Ishikawa (cell line): ENCODE measurements at regions not wholly inside any gene's neighbourhood (a gene's known extent, or its start where the extent isn't known, plus 50 kb on each side); places are given as distances from the start of the nearest gene placed in this dataset.

Experiments
- CEBPB ChIP-seq: IDR thresholded peaks from 2 replicates; pipeline ENCODE4 v1.6.1; 2012
- CREB1 ChIP-seq: IDR thresholded peaks from 2 replicates; pipeline ENCODE4 v1.6.1; 2012; ENCODE audit warnings: low read depth
- EGR1 ChIP-seq: IDR thresholded peaks from 2 replicates; pipeline ENCODE4 v1.6.1; 2012
- EP300 ChIP-seq: IDR thresholded peaks from 2 replicates; pipeline ENCODE4 v1.6.1; 2012; ENCODE audit warnings: borderline replicate concordance
- FOXM1 ChIP-seq: IDR thresholded peaks from 2 replicates; pipeline ENCODE4 v1.6.1; 2012; ENCODE audit warnings: low read depth, borderline replicate concordance
- MAX ChIP-seq: IDR thresholded peaks from 2 replicates; pipeline ENCODE4 v1.6.1; 2012
- NFIC ChIP-seq: IDR thresholded peaks from 2 replicates; pipeline ENCODE4 v1.6.1; 2012
- RAD21 ChIP-seq: IDR thresholded peaks from 2 replicates; pipeline ENCODE4 v1.6.1; 2012; ENCODE audit warnings: low read depth
- REST ChIP-seq: IDR thresholded peaks from 2 replicates; pipeline ENCODE4 v1.6.1; 2012; ENCODE audit warnings: low read depth, mild to moderate bottlenecking
- TAF1 ChIP-seq: IDR thresholded peaks from 2 replicates; pipeline ENCODE4 v1.6.1; 2012; ENCODE audit warnings: low read depth, mild to moderate bottlenecking
- TCF12 ChIP-seq: IDR thresholded peaks from 2 replicates; pipeline ENCODE4 v1.6.1; 2012; ENCODE audit warnings: low read depth
- TEAD4 ChIP-seq: IDR thresholded peaks from 2 replicates; pipeline ENCODE4 v1.6.1; 2012
- USF1 ChIP-seq: IDR thresholded peaks from 2 replicates; pipeline ENCODE4 v1.6.1; 2012
- YY1 ChIP-seq: IDR thresholded peaks from 2 replicates; pipeline ENCODE4 v1.6.1; 2012; ENCODE audit warnings: low read depth
- ZBTB7A ChIP-seq: IDR thresholded peaks from 2 replicates; pipeline ENCODE4 v1.6.1; 2012; ENCODE audit warnings: low read depth

GRCh38 chr3:34724916-34725499, 914.3 kb upstream of the ARPP21 start:
- TF ChIP-seq YY1 (no peak), TEAD4 (no peak), MAX (no peak), RAD21 (no peak), CEBPB (no peak), EGR1 (no peak), TCF12 (no peak), TAF1 (no peak), ZBTB7A (no peak), USF1 (no peak), CREB1 (no peak), REST (no peak), FOXM1 (no peak), NFIC (no peak), EP300 (no peak)

- TF ChIP-seq YY1 (no peak), TAF1 (no peak), RAD21 (no peak), EGR1 (no peak), CEBPB (no peak), NFIC (no peak), MAX (no peak), TEAD4 (no peak), REST (no peak), USF1 (no peak)
Measured at GRCh38 chr3:34725774-34726173, 913.6 kb upstream of the ARPP21 start.

- TF ChIP-seq NFIC (no peak), RAD21 (no peak), YY1 (no peak), TAF1 (no peak), TCF12 (no peak), MAX (no peak), REST (no peak), TEAD4 (no peak), CREB1 (no peak), EP300 (no peak), CEBPB (no peak), FOXM1 (no peak), ZBTB7A (no peak)
Measured at GRCh38 chr3:34727700-34728099, 911.6 kb upstream of the ARPP21 start.

- TF ChIP-seq ZBTB7A, result no peak
- no peak for TF ChIP-seq USF1
- no peak for TF ChIP-seq MAX
- no peak for TF ChIP-seq TCF12
- no peak for TF ChIP-seq TEAD4
- TF ChIP-seq CEBPB, result no peak
- TF ChIP-seq FOXM1, result no peak
- TF ChIP-seq YY1, result no peak
- no peak for TF ChIP-seq RAD21
- no peak for TF ChIP-seq EGR1
- no peak for TF ChIP-seq NFIC
- TF ChIP-seq EP300, result no peak
- no peak for TF ChIP-seq CREB1
- TF ChIP-seq REST, result no peak
- TF ChIP-seq TAF1, result no peak
Measured at GRCh38 chr3:34742151-34742550, 897.2 kb upstream of the ARPP21 start.
